HFFc6 (cell line): ENCODE measurements at regions not wholly inside any gene's neighbourhood (a gene's known extent, or its start where the extent isn't known, plus 50 kb on each side); places are given as distances from the start of the nearest gene placed in this dataset.

Experiments used
- DNase-seq: peaks from one replicate; pipeline ENCODE4 v3.0.0-alpha.2; 2018
- H3K27ac Mint-ChIP-seq: 2 replicates; pipeline ENCODE4 v1.8.0; 2020; ENCODE audit warnings: mild to moderate bottlenecking, mixed read lengths
- H3K27me3 Mint-ChIP-seq: 2 replicates; pipeline ENCODE4 v1.8.0; 2021; ENCODE audit warnings: mild to moderate bottlenecking, moderate library complexity, mixed read lengths; ENCODE audit not compliant: insufficient read depth
- H3K36me3 Mint-ChIP-seq: 2 replicates; pipeline ENCODE4 v1.8.0; 2021; ENCODE audit warnings: low read depth, mixed read lengths
- H3K4me1 Mint-ChIP-seq: 2 replicates; pipeline ENCODE4 v1.8.0; 2020; ENCODE audit warnings: low read depth, mixed read lengths
- H3K4me3 Mint-ChIP-seq: 2 replicates; pipeline ENCODE4 v1.8.0; 2020; ENCODE audit warnings: mild to moderate bottlenecking, moderate library complexity, mixed read lengths
- H3K9me3 Mint-ChIP-seq: 2 replicates; pipeline ENCODE4 v1.8.0; 2020; ENCODE audit warnings: mild to moderate bottlenecking, mixed read lengths
- TF ChIP-seq, protein P1 (sequence below): fragments of 200-600 bp; sonication (generic); IDR thresholded peaks from 2 replicates; pipeline ENCODE4 v1.5.0; 2021; ENCODE audit warnings: antibody characterized with exemption, mild to moderate bottlenecking

DNA sequence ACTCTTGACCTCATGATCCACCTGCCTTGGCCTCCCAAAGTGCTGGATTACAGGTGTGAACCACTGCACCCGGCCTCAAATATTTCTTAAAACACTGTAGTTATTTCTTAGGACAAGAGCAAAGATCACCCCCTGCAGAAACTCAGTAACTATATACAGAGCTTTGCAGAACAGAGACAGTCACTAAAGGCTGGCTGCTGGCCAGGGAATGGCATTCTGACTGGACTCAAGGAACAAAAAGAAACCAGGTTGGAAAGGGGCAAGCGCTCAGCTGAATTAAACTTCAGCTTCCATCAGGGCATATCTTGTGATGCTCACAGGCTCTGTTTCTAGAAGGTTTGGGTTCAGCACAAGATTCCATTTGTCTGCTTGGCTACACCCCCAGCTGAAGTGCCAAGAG is 95.8 kb downstream of the ADAMTS15 start:
- H3K4me1 Mint-ChIP-seq = peaks cover 8% of the 10 kb centered on the region; the same call in 1 of the 2 replicates
- H3K27ac Mint-ChIP-seq = no peak overlapping the region
- no peak overlapping the region for H3K4me3 Mint-ChIP-seq
- H3K36me3 Mint-ChIP-seq = no peaks in the 10 kb centered on the region
- TF ChIP-seq, protein P1, sequence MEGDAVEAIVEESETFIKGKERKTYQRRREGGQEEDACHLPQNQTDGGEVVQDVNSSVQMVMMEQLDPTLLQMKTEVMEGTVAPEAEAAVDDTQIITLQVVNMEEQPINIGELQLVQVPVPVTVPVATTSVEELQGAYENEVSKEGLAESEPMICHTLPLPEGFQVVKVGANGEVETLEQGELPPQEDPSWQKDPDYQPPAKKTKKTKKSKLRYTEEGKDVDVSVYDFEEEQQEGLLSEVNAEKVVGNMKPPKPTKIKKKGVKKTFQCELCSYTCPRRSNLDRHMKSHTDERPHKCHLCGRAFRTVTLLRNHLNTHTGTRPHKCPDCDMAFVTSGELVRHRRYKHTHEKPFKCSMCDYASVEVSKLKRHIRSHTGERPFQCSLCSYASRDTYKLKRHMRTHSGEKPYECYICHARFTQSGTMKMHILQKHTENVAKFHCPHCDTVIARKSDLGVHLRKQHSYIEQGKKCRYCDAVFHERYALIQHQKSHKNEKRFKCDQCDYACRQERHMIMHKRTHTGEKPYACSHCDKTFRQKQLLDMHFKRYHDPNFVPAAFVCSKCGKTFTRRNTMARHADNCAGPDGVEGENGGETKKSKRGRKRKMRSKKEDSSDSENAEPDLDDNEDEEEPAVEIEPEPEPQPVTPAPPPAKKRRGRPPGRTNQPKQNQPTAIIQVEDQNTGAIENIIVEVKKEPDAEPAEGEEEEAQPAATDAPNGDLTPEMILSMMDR = no peak
- DNase-seq = no peak
- peaks cover 26% of the 10 kb centered on the region for H3K27me3 Mint-ChIP-seq
- H3K9me3 Mint-ChIP-seq = peaks cover 4% of the 10 kb centered on the region; the same call in 1 of the 2 replicates

DNA sequence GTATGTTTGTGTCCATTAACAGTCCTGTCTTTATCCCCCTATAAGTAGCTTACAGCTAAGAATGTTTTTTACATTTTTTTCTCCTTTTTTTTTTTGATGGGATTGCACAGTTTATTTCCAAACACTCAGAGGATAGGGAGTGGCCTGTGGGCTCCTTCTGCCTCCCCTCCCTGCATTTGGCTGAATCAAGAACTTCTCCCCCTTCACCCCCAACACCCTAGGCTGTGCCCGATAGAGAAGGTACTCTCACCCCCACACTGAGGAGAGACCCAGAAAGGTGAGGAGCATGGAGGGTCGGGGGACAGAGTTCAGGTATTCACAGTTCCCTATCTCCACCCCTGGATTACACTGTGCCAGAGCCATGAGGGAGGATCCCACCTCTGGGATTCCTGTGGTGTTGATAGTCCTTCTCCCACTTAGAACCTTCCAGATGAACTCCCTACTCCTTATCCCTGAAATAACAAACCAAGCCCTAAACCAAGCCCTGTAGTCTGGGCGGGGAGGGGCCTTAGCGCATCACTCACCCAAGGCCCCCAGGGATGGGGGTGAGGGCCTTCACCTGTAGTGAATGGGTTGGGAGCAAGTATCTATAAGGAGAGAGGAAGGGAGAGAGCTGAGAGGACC is 97.1 kb downstream of the ADAMTS15 start:
- DNase-seq = no peak
- no peaks in the 10 kb centered on the region for H3K36me3 Mint-ChIP-seq
- no peak overlapping the region for H3K27ac Mint-ChIP-seq
- TF ChIP-seq, protein P1 = no peak
- H3K4me3 Mint-ChIP-seq = no peak overlapping the region
- peaks cover 4% of the 10 kb centered on the region; the same call in 1 of the 2 replicates for H3K9me3 Mint-ChIP-seq
- peaks cover 8% of the 10 kb centered on the region; the same call in 1 of the 2 replicates for H3K4me1 Mint-ChIP-seq
- H3K27me3 Mint-ChIP-seq = peaks cover 20% of the 10 kb centered on the region

DNA sequence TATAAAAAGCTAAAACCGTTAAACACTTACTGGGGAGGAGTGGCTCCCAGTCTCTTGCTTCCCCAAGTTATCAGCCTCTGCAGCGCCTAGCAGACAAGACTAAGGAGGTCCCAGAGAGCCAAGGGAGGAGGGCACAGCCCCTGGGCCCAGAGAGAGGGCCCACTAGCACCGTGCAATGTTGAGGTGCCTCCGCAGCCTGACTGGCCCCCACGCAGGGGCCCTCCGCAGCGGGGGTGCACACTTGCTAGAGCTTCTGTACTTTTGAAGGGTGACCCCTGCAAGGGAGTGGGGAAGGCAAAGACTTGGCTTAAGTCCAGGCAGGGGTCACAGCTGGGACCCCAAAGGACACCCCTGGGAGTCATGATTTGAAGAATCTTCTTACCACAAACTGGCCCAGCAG is 98.0 kb downstream of the ADAMTS15 start:
- no peak overlapping the region for H3K27ac Mint-ChIP-seq
- H3K4me1 Mint-ChIP-seq = peaks cover 8% of the 10 kb centered on the region; the same call in 1 of the 2 replicates
- TF ChIP-seq, protein P1 = no peak
- H3K27me3 Mint-ChIP-seq = peaks cover 21% of the 10 kb centered on the region
- no peak for DNase-seq
- peaks cover 4% of the 10 kb centered on the region; the same call in 1 of the 2 replicates for H3K9me3 Mint-ChIP-seq
- no peaks in the 10 kb centered on the region for H3K36me3 Mint-ChIP-seq
- no peak overlapping the region for H3K4me3 Mint-ChIP-seq

DNA sequence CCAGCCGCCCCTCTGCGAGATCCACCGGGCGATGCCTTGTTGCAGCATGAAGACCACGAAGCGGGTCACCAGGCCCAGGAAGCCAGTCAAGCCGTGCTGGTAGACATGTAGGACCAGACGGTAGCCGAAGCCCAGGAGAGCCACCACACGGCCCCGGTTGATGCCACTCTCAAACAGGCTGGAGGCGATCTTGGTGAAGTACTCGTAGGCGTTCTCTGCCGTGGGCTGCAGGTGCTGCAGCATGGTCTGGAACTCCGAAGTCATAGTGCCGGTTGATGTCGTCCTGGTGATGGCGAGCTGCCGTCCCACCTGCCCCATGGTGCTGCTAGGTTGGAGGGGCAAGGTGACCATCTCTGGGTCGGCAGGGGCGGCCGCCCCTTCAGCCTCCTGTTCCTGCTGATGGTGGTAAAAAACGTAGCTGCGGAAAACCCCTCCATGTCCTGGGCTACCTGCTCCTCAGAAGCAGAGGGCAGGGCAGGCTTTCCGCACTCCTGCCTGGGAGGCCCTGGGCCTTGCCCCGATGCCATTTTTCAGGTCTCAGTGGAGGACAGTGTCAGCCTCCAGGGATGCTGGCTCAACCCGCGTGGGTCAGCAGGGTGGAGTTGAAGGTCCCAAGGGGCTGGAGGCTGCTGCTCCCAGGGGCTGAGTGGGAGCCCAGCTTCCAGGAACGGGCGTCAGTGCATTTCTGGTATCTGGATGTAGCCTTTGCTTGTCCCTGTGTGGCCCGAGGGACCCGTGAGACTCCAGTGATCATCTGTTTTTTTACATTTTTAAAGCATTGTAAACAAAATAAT is 98.7 kb downstream of the ADAMTS15 start:
- Mint-ChIP-seq H3K36me3 (no peaks in the 10 kb centered on the region), H3K27me3 (peaks cover 16% of the 10 kb centered on the region), H3K4me3 (no peak overlapping the region), H3K9me3 (peaks cover 4% of the 10 kb centered on the region; the same call in 1 of the 2 replicates), H3K27ac (no peak overlapping the region), H3K4me1 (peaks cover 8% of the 10 kb centered on the region; the same call in 1 of the 2 replicates)
- TF ChIP-seq, protein P1 = no peak
- no peak for DNase-seq

DNA sequence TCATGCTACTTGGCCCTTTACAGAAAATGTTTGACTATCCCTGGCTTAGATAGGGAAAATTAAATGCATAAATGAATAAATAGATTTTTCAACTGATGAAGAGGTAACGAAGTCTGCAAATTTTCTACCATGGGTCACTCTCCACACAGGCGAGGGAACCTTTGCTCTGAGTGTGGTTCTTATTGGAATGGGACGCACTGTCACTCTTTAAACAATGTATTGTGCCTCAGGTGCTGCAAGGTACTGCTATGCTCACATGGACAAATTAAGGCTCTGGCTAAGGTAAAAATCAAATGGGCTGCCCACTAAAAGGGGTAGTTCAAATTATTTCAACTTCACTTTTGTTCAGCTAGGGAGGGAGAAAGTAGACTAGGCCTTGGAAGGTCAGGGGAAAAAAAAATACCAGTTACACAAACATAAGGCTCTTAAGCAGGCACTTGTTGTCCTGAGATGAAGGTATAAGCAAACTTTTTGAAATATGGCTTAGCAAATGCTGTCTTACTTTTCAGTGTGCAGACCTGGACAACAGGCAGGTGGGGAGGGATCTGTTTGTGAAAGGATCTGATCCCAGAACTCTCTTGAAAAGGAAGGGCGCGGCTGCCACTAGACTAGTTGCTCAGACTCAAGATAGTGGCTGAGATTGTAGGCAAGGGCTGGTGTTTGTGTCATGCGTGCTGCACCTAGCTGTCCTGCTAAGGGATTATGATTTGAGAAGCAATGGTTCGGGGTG is 99.5 kb downstream of the ADAMTS15 start:
- no peak for DNase-seq
- no peak overlapping the region for H3K4me3 Mint-ChIP-seq
- H3K9me3 Mint-ChIP-seq = no peaks in the 10 kb centered on the region
- peaks cover 16% of the 10 kb centered on the region for H3K27me3 Mint-ChIP-seq
- no peaks in the 10 kb centered on the region for H3K36me3 Mint-ChIP-seq
- H3K4me1 Mint-ChIP-seq = peaks cover 8% of the 10 kb centered on the region; the same call in 1 of the 2 replicates
- no peak overlapping the region for H3K27ac Mint-ChIP-seq
- TF ChIP-seq, protein P1 = no peak
